Mononuclear cell (primary cell): ENCODE measurements at regions not wholly inside any gene's neighbourhood (a gene's known extent, or its start where the extent isn't known, plus 50 kb on each side); places are given as distances from the start of the nearest gene placed in this dataset.

ENCODE experiments used
- H3K27me3 ChIP-seq: 2 replicates; pipeline ENCODE4 v1.6.0; 2011; ENCODE audit warnings: low read length, control low read depth; ENCODE audit not compliant: insufficient read depth
- H3K4me1 ChIP-seq: 2 replicates; pipeline ENCODE4 v1.5.1; 2011; ENCODE audit warnings: mild to moderate bottlenecking, low read length, control low read depth; ENCODE audit not compliant: insufficient read depth
- H3K4me3 ChIP-seq: 2 replicates; pipeline ENCODE4 v1.5.1; 2011; ENCODE audit warnings: mild to moderate bottlenecking, low read length, moderate library complexity
- H3K9me3 ChIP-seq: 2 replicates; pipeline ENCODE4 v1.5.1; 2011; ENCODE audit warnings: low read depth, mild to moderate bottlenecking, control low read depth, low read length

DNA sequence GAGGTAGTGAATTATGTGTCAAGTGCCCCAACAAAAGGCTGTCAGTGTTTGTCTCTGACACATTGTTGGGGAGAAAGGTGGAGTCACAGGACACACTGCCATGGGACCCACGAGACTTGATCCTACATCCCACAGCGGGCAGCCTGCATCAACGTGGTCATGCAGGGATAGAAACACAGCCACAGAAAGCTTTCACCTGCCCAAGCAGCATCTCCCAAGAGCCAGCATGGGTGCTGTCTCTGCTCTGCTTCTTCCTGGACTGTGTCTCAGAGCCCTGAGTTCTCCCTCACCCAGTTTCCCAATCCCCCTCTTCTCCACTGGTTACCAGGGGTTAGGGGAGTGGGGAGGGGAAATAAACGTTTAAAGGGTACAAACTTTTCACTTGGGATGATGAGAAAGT, 97.2 kb downstream of the VPREB1 start:
- H3K9me3 ChIP-seq, result peaks cover 7% of the 10 kb centered on the region
- H3K27me3 ChIP-seq, result no peaks in the 10 kb centered on the region
- no peak overlapping the region for H3K4me3 ChIP-seq
- H3K4me1 ChIP-seq, result peaks cover 23% of the 10 kb centered on the region

DNA sequence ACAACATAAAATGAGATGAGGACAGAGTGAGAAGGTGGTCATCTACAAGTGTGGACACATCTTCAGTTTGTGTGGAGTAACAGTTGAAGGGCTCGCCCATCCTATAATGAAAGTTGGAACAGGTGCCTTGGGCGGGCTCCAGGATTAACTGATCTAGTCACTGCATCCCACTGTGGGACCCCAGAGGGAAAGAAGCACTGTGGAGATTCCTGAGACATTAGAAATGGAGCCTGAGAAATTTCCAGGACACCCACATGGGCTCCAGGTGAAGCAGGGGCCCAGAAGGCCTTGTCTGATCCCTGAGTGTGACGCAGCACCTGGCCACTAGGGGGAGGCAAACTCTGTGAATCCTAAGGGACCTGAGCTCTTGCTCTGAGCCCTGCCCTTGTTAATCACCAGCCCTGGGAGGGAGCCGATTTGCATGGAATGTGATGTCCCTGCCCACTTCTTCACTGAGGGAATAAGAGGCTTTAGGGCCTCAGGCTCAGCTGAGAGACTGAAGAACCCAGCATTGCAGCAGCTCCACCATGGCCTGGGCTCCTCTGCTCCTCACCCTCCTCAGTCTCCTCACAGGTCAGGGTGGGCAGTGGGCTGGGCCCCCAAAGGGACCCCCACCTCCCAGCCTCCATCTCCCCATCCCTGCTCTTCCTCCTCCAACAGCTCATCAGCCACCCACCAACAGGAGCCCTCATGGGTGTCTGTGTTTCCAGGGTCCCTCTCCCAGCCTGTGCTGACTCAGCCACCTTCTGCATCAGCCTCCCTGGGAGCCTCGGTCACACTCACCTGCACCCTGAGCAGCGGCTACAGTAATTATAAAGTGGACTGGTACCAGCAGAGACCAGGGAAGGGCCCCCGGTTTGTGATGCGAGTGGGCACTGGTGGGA, 98.4 kb downstream of the VPREB1 start:
- no peaks in the 10 kb centered on the region for H3K27me3 ChIP-seq
- H3K4me3 ChIP-seq, result no peak overlapping the region
- H3K4me1 ChIP-seq, result peaks cover 23% of the 10 kb centered on the region
- H3K9me3 ChIP-seq, result no peaks in the 10 kb centered on the region

DNA sequence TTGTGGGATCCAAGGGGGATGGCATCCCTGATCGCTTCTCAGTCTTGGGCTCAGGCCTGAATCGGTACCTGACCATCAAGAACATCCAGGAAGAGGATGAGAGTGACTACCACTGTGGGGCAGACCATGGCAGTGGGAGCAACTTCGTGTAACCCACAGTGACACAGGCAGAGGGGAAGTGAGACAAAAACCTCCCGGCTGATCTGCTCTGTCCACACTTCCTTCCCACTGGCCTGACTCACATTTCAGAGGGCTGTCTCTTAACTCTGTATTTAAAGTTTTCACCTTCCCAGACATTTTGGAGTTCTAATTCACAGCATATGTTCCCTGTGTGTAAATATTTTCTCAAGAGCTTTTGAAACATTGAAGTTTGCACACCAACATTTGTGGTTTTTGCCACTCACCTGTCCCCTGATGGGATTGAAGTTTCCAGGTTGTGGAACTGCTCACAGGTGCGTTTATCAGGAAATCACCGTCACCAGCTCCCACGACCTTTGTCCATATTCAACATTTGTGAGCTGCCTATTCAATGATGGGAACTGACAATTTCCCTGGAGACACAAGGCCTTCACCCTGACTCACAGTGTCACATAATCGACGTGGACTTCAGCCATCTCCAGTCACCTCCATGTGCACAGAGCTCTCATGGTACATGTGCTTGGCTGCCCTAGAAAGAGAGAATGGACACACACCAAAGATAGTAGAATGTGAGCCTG, 99.2 kb downstream of the VPREB1 start:
- no peaks in the 10 kb centered on the region for H3K9me3 ChIP-seq

GRCh38 chr22:22344430-22344829, 99.8 kb downstream of the VPREB1 start:
- H3K4me1 ChIP-seq, result peaks cover 23% of the 10 kb centered on the region
- H3K9me3 ChIP-seq, result no peaks in the 10 kb centered on the region

More for the DNA sequence above, 99.2 kb downstream of the VPREB1 start:
- Histone ChIP-seq H3K4me3 (no peak overlapping the region), H3K4me1 (peaks cover 23% of the 10 kb centered on the region), H3K27me3 (no peaks in the 10 kb centered on the region)

DNA sequence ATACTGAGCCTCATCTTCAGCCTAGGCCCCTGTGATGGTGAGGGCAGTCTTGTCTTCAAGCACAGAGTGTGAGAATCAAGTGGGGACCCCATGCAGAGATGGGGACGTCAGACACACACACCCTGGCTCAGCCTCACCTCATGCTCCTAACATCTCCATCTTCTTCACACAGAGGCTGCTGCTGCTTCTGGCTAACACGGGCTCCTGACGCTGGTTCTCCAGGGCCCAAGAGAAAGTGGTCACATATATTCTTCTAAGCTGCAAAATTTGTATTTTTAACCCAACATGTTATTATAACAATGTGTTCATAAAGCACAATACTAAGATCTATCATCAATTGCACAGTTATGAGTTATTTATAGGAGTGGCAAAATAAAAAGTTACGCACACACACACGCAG, 101.2 kb downstream of the VPREB1 start:
- H3K4me1 ChIP-seq, result peaks cover 23% of the 10 kb centered on the region
- H3K9me3 ChIP-seq, result no peaks in the 10 kb centered on the region
- no peaks in the 10 kb centered on the region for H3K27me3 ChIP-seq

More at GRCh38 chr22:22344430-22344829, 99.8 kb downstream of the VPREB1 start:
- Histone ChIP-seq H3K27me3 (no peaks in the 10 kb centered on the region), H3K4me3 (no peak overlapping the region)

DNA sequence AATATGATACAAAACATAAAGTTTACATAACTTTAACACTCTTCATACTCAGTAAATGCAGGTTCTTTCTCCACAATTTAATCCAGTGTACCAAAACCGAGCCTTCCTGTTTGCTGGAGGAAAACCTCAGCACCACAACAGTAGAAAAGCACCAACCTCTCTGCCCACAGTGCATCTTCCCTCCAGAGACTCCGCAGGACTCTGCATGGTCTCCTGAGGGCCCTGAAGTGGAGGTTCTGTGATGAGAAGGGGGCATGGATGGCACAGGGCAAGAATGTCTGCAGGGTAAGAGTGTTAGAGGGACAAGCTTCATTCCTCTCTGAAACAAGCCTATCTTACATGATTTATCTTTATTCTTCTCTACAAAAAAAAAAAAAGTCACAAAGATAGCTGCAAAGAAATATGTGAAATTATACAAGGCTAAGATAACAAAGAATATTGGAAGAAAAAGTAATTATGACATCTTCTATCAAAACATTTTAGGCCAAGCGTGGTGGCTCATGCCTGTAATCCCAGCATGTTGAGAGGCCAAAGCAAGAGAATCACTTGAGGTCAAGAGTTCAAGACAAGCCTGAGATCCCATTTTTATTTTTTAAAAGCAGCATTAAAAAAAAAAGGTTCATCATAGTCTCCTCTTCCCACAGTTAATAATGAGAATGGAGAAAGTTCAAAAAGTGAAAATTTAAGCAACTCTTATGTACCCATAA, 102.0 kb downstream of the VPREB1 start:
- no peaks in the 10 kb centered on the region for H3K27me3 ChIP-seq
- no peaks in the 10 kb centered on the region for H3K9me3 ChIP-seq
- peaks cover 23% of the 10 kb centered on the region for H3K4me1 ChIP-seq
- H3K4me3 ChIP-seq, result no peak overlapping the region

More for the DNA sequence above, 101.2 kb downstream of the VPREB1 start:
- H3K4me3 ChIP-seq, result no peak overlapping the region

- H3K27me3 ChIP-seq, result no peaks in the 10 kb centered on the region
- H3K9me3 ChIP-seq, result no peaks in the 10 kb centered on the region
- peaks cover 18% of the 10 kb centered on the region for H3K4me1 ChIP-seq
- H3K4me3 ChIP-seq, result no peak overlapping the region
These were observed 103.7 kb downstream of the VPREB1 start for GRCh38 chr22:22348127-22348814.

- H3K4me1 ChIP-seq, result peaks cover 11% of the 10 kb centered on the region
- no peaks in the 10 kb centered on the region for H3K9me3 ChIP-seq
- H3K4me3 ChIP-seq, result no peak overlapping the region
- no peaks in the 10 kb centered on the region for H3K27me3 ChIP-seq
These were observed 104.3 kb downstream of the VPREB1 start for GRCh38 chr22:22348815-22349454.

DNA sequence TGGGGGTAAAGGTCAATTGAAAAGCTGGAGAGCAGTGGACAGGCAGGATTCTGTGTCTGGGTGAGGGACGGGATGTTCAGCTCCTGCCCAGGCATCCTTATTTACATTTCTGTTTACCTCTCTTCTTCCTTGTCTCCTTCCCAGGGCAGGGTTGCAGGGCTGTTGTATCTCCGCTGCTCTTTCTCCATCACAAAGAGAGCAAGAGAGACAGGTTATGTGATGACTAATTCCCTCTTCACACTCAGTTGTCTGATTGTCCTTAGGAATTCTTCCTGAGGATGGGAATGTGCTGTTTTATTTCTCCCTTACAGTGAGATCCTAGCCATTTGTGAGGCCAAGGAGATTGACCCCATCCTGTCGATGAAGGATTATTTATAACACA, 104.9 kb downstream of the VPREB1 start:
- peaks cover 6% of the 10 kb centered on the region for H3K4me1 ChIP-seq
- no peak overlapping the region for H3K4me3 ChIP-seq
- H3K9me3 ChIP-seq, result no peaks in the 10 kb centered on the region

GRCh38 chr22:22351366-22351765, 106.8 kb downstream of the VPREB1 start:
- H3K27me3 ChIP-seq, result no peaks in the 10 kb centered on the region
- H3K4me3 ChIP-seq, result no peak overlapping the region
- H3K9me3 ChIP-seq, result no peaks in the 10 kb centered on the region
- H3K4me1 ChIP-seq, result no peaks in the 10 kb centered on the region

More for the DNA sequence above, 104.9 kb downstream of the VPREB1 start:
- H3K27me3 ChIP-seq, result no peaks in the 10 kb centered on the region

DNA sequence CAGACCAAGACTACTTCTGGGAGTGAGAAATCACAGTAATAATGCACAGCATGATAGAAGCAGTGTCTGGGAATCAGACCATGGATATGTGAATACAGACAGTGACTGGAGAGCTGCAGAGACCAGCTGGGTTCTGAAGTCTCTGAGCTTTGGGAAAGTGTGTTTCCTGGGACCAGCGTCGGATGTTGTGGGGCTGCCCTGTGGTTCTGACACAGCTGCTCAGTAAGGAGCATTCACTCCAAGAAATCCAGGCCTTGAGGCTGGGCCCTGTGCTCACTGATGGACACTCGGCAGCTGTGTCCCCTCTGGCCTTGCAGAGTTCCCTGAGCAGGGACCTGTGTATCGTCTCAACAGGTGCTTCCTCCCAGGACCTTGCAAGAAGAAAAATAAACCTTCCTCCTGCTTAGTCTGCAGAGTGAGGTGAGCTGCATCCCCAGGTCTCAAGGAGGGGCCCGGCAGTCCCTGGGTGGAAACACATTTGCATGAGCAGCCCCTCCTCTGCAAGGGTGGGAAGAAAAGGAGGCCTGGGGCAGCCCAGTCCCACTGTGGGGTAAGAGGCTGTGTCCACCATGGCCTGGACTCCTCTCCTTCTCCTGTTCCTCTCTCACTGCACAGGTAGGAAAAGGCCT, 107.9 kb downstream of the VPREB1 start:
- Histone ChIP-seq H3K9me3 (no peaks in the 10 kb centered on the region), H3K4me1 (peaks cover 6% of the 10 kb centered on the region), H3K27me3 (no peaks in the 10 kb centered on the region), H3K4me3 (no peak overlapping the region)

DNA sequence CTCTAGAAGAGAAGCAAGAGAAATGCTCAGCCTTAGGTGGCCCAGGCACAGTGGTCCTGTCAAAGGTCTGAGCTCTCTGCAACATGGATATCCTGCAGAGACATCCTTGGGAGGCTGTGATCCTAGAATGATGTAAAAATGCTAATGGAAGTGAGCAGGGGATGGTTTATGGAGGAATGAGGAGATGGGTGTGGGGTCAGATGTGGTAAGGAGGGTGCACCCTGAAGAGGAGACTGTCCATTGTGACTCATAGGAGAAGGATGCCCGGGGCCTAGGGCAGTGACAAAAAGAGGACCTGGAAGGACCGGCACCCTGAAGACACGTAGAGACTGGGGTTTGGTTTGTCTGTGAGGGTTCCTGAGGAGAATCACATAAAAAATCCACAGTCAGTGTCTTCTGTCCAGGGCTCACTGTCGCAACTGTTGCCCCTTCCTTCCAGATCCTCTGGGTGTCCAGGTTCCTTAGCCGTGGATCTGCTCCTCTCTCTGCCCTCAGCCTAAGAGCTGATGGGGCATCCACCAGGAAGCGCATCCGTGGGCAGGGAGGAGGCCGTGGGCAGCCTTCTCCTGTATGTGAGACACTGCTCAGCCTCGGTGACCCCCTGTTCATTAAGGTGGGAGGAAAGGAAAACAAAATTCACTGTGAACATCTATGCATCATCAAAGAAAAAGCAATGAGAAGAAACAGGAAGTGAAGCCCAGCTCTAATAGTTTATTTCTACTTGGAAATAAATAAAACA, 110.7 kb downstream of the VPREB1 start:
- Histone ChIP-seq H3K9me3 (no peaks in the 10 kb centered on the region), H3K27me3 (no peaks in the 10 kb centered on the region), H3K4me1 (peaks cover 6% of the 10 kb centered on the region), H3K4me3 (no peak overlapping the region)

GRCh38 chr22:22357024-22357883, 112.7 kb downstream of the VPREB1 start:
- Histone ChIP-seq H3K4me3 (no peak overlapping the region), H3K27me3 (no peaks in the 10 kb centered on the region), H3K4me1 (peaks cover 6% of the 10 kb centered on the region), H3K9me3 (no peaks in the 10 kb centered on the region)
